MM.1S (cell line): ENCODE measurements at regions not wholly inside any gene's neighbourhood (a gene's known extent, or its start where the extent isn't known, plus 50 kb on each side); places are given as distances from the start of the nearest gene placed in this dataset.

Source experiments
- EZH2phosphoT487 ChIP-seq: fragments of 300-600 bp; sonication (generic); IDR thresholded peaks from 2 replicates; pipeline ENCODE4 v1.6.1; 2018; ENCODE audit warnings: antibody characterized with exemption, low read length
- TF ChIP-seq, protein P1 (sequence below): fragments of 300-600 bp; sonication (generic); IDR thresholded peaks from 2 replicates; pipeline ENCODE4 v1.5.1; 2016; ENCODE audit warnings: antibody characterized with exemption, low read length, mixed read lengths

DNA sequence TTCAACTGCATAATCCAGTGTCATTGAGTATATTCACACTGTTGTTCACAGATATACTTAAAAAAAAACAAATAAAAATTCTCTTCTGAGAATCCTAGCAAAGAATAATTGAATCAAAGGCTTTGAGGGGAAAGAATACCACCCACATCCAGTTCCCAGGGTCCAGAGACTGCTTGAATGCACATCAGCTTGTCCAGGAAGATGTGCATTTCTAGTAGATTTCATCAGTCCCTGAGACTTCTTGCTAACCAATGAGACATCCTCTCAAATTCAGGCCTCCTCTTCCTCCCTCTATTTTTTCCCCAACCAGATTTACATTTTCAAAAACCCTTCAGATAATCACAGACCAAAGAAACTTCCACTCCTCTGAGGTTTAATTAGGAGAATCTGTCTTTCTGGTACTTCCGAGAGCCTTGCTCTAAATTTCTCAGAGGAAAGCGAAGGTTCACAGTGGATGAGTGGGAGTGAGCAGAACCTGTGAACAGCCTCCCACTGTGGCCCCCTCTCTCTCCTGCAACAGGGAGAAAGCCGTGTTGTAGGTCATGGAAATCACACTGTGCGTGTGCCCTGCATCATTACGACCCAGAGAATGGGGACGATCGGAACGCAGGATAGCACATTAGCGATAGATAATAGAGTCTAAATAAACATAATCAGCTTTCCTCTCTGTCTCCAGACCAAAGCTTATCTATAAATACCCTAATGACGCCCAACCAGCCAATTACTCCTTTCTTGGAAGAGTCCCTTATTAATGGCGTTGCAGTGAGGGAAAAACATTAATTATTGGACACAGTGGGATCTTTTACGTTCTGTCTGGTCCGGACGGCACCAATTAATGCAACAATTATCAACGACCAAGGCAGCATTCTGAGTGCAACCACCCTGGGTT, 212.5 kb downstream of the EMX2 start:
- TF ChIP-seq, protein P1, sequence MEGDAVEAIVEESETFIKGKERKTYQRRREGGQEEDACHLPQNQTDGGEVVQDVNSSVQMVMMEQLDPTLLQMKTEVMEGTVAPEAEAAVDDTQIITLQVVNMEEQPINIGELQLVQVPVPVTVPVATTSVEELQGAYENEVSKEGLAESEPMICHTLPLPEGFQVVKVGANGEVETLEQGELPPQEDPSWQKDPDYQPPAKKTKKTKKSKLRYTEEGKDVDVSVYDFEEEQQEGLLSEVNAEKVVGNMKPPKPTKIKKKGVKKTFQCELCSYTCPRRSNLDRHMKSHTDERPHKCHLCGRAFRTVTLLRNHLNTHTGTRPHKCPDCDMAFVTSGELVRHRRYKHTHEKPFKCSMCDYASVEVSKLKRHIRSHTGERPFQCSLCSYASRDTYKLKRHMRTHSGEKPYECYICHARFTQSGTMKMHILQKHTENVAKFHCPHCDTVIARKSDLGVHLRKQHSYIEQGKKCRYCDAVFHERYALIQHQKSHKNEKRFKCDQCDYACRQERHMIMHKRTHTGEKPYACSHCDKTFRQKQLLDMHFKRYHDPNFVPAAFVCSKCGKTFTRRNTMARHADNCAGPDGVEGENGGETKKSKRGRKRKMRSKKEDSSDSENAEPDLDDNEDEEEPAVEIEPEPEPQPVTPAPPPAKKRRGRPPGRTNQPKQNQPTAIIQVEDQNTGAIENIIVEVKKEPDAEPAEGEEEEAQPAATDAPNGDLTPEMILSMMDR: no peak
- no peak for TF ChIP-seq EZH2phosphoT487
